Keratinocyte (primary cell): ENCODE measurements at regions not wholly inside any gene's neighbourhood (a gene's known extent, or its start where the extent isn't known, plus 50 kb on each side); places are given as distances from the start of the nearest gene placed in this dataset.
A peak's percentile ranks its signal among the peaks of the same experiment; 100 is the strongest.

Experiments
- DNase-seq: peaks from one replicate; pipeline ENCODE4 v3.0.0-alpha.2; 2011; ENCODE audit warnings: low read depth, missing footprints, low spot score
- FAIRE-seq: peaks from 2 replicates; lab custom pipeline; 2011; peaks lifted over from hg19 to GRCh38; lab: Jason Lieb, UNC
- H2AFZ ChIP-seq: 2 replicates; pipeline ENCODE4 v1.6.0; 2012; ENCODE audit warnings: low read length, control low read depth, inconsistent platforms; ENCODE audit not compliant: control insufficient read depth
- H3K27ac ChIP-seq: 2 replicates; pipeline ENCODE4 v1.5.1; 2011; ENCODE audit warnings: low read length; ENCODE audit not compliant: control insufficient read depth, insufficient read depth
- H3K27me3 ChIP-seq: 3 replicates; pipeline ENCODE4 v1.6.0; 2011; ENCODE audit warnings: low read length; ENCODE audit not compliant: control insufficient read depth, insufficient read depth; ENCODE audit errors: extremely low read depth
- H3K36me3 ChIP-seq, 2 experiments: 2 replicates in 1 of 2; 3 replicates in 1 of 2; pipeline ENCODE4 v1.5.1; 2011; ENCODE audit warnings: low read length in 2 of 2, mild to moderate bottlenecking in 1 of 2; ENCODE audit not compliant: control insufficient read depth in 2 of 2, insufficient read depth in 2 of 2; ENCODE audit errors: extremely low read depth in 1 of 2
- H3K4me1 ChIP-seq: 3 replicates; pipeline ENCODE4 v1.5.1; 2011; ENCODE audit warnings: low read length; ENCODE audit not compliant: control insufficient read depth, insufficient read depth; ENCODE audit errors: extremely low read depth
- H3K4me2 ChIP-seq: 3 replicates; pipeline ENCODE4 v1.6.0; 2011; ENCODE audit warnings: low read depth, low read length; ENCODE audit not compliant: control insufficient read depth, insufficient read depth; ENCODE audit errors: extremely low read depth
- H3K4me3 ChIP-seq, 3 experiments: fragments of 200-600 bp in 1 of 3; sonication (generic) in 1 of 3; 2 replicates in 2 of 3; 3 replicates in 1 of 3; pipeline ENCODE4 v1.5.1; 2011 to 2016; ENCODE audit warnings: low read length in 3 of 3, mild to moderate bottlenecking in 3 of 3, control low read depth in 2 of 3, inconsistent platforms in 1 of 3, low read depth in 1 of 3, mixed read lengths in 1 of 3, mixed run types in 1 of 3, moderate library complexity in 1 of 3; ENCODE audit not compliant: control insufficient read depth in 2 of 3, insufficient read depth in 2 of 3; ENCODE audit errors: extremely low read depth in 1 of 3
- H3K79me2 ChIP-seq: 2 replicates; pipeline ENCODE4 v1.6.0; 2012; ENCODE audit warnings: low read length; ENCODE audit not compliant: control insufficient read depth, insufficient read depth
- H3K9ac ChIP-seq: 3 replicates; pipeline ENCODE4 v1.6.0; 2011; ENCODE audit warnings: low read length; ENCODE audit not compliant: control insufficient read depth, insufficient read depth; ENCODE audit errors: extremely low read depth
- H3K9me1 ChIP-seq: 3 replicates; pipeline ENCODE4 v1.6.0; 2011; ENCODE audit warnings: low read length; ENCODE audit not compliant: control insufficient read depth, insufficient read depth; ENCODE audit errors: extremely low read depth
- H3K9me3 ChIP-seq: 2 replicates; pipeline ENCODE4 v1.5.1; 2012; ENCODE audit warnings: low read depth, low read length; ENCODE audit not compliant: control insufficient read depth
- H4K20me1 ChIP-seq: 3 replicates; pipeline ENCODE4 v1.6.0; 2011; ENCODE audit warnings: low read length; ENCODE audit not compliant: control insufficient read depth, insufficient read depth; ENCODE audit errors: extremely low read depth
- EZH2 ChIP-seq: IDR thresholded peaks from one replicate; pipeline ENCODE4 v1.6.1; 2012; ENCODE audit warnings: inconsistent platforms, mild to moderate bottlenecking, low read length, moderate library complexity
- dilution Hi-C: fragments of 300-500 bp; cut with MboI; formaldehyde crosslinking; loops from one replicate; pipeline ENCODE4 v1.7.0; 2020; ENCODE audit warnings: low sequenced_read_pairs; ENCODE audit not compliant: extremely low pct_ligation_motif_present
- TF ChIP-seq, protein P1 (sequence below), 3 experiments: IDR thresholded peaks in 1 of 3; conservative IDR thresholded peaks in 1 of 3; optimal IDR thresholded peaks in 1 of 3; 2 replicates in 2 of 3; 3 replicates in 1 of 3; pipeline versions ENCODE3 to v1.5.1; 2011; ENCODE audit warnings: low read length in 3 of 3, mild to moderate bottlenecking in 3 of 3, moderate library complexity in 2 of 3, control low read depth in 1 of 3, inconsistent platforms in 1 of 3; ENCODE audit not compliant: insufficient read depth in 2 of 3; ENCODE audit errors: extremely low read depth in 1 of 3

DNA sequence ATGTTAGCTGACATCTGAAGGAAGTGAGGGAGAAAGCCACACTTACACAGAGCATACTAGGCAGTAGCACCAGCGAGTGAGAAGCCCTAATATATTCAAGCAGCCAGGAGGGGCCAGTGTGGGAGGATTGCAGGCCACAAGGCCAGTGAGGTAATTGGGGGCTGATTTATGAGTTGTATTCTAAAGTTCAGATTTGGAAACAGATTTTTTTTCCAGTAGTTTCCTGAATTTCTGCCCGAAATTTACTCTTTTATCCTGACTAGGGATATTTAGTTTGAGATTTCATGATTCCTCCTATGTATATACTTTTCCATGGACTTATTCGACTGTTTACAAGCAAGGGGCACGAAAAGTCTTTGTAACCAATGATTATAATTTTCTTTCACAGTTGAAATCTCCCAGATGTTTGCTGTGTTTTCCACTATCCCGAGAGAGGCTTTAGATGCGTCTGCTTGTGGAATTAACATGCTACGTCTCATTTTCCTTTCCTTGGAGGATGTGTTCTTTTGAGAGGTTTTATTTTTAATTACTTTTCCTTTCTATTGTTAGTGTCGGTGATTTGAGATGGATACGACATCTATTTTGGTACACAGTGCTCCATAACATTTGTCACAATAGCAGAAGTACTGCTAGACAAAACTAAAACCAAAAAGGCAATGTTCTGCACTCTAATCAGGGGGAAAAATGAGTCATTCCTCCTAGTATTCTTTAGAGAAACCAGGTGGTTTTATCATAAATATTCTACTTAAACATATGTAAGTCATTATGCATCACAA is 356.3 kb upstream of the HSF2 start:
- Histone ChIP-seq H3K79me2 (no peaks in the 10 kb centered on the region), H3K4me3 (no peak overlapping the region), H3K27ac (no peak overlapping the region), H2AFZ (no peak overlapping the region), H4K20me1 (no peaks in the 10 kb centered on the region), H3K9me1 (no peaks in the 10 kb centered on the region), H3K4me1 (no peaks in the 10 kb centered on the region), H3K27me3 (no peaks in the 10 kb centered on the region), H3K9ac (no peak overlapping the region), H3K4me2 (no peak overlapping the region), H3K9me3 (no peaks in the 10 kb centered on the region), H3K36me3 (no peaks in the 10 kb centered on the region)
- FAIRE-seq, result no peak
- no peak for DNase-seq
- dilution Hi-C loops, result no loop called here
- TF ChIP-seq, protein P1, sequence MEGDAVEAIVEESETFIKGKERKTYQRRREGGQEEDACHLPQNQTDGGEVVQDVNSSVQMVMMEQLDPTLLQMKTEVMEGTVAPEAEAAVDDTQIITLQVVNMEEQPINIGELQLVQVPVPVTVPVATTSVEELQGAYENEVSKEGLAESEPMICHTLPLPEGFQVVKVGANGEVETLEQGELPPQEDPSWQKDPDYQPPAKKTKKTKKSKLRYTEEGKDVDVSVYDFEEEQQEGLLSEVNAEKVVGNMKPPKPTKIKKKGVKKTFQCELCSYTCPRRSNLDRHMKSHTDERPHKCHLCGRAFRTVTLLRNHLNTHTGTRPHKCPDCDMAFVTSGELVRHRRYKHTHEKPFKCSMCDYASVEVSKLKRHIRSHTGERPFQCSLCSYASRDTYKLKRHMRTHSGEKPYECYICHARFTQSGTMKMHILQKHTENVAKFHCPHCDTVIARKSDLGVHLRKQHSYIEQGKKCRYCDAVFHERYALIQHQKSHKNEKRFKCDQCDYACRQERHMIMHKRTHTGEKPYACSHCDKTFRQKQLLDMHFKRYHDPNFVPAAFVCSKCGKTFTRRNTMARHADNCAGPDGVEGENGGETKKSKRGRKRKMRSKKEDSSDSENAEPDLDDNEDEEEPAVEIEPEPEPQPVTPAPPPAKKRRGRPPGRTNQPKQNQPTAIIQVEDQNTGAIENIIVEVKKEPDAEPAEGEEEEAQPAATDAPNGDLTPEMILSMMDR (optimal IDR thresholded peaks at IDR 0.05 in 1 of 3, IDR thresholded peaks at IDR 0.05 in 1 of 3, conservative IDR thresholded peaks at IDR 0.05 in 1 of 3; ENCODE audit: extremely low read depth in 1 of 3, insufficient read depth in 2 of 3, low read length in 3 of 3), result no peak
- TF ChIP-seq EZH2, result no peak

GRCh38 chr6:122048570-122048969 is 350.9 kb upstream of the HSF2 start:
- no peaks in the 10 kb centered on the region for H3K27me3 ChIP-seq
- FAIRE-seq (no peak), DNase-seq (no peak)
- H3K4me3 ChIP-seq, result no peak overlapping the region
- peak overlapping the region; percentile 56 for H3K4me2 ChIP-seq
- no peaks in the 10 kb centered on the region for H3K9me3 ChIP-seq
- no peak for TF ChIP-seq EZH2
- TF ChIP-seq, protein P1 (optimal IDR thresholded peaks at IDR 0.05 in 1 of 3, IDR thresholded peaks at IDR 0.05 in 1 of 3, conservative IDR thresholded peaks at IDR 0.05 in 1 of 3; ENCODE audit: extremely low read depth in 1 of 3, insufficient read depth in 2 of 3, low read length in 3 of 3), result no peak
- no peak overlapping the region for H2AFZ ChIP-seq
- dilution Hi-C loops, result no loop called here
- H3K27ac ChIP-seq, result no peak overlapping the region
- no peaks in the 10 kb centered on the region for H3K9me1 ChIP-seq
- H3K4me1 ChIP-seq, result peaks cover 6% of the 10 kb centered on the region
- H3K9ac ChIP-seq, result no peak overlapping the region
- H4K20me1 ChIP-seq, result no peaks in the 10 kb centered on the region
- no peaks in the 10 kb centered on the region for H3K36me3 ChIP-seq
- no peaks in the 10 kb centered on the region for H3K79me2 ChIP-seq
